ENCODE measurements at regions not wholly inside any gene's neighbourhood (a gene's known extent, or its start where the extent isn't known, plus 50 kb on each side); places are given as distances from the start of the nearest gene placed in this dataset.
"Not testable (repeated sequence)": the region's sequence is repeated elsewhere in the genome, so short reads cannot be mapped to it uniquely, and the experiment has no call there.

DNA sequence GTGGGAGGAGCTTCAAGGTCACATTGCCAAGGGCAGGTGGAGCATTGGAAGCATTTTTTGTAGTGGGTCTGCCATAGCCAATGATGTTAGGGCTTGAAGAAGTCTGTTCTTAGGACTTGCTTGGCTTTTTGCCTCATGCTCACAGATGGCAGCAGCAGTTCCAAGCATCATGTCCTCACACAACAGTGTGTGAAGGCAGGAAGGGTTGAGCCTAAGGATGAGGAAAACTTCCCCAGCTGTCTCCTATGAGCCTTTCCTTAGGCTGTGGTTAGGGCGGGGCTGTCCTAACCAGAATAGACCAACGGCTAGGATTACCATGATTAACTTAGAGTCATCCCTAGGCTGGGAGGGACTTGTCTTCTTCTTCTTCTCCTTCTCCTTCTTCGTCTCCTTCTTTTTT is 76.2 kb upstream of the KCNA1 start (continued):
- TF ChIP-seq CTCF (conservative IDR thresholded peaks at IDR 0.05; ENCODE audit: low read depth in 2 of 2) (no peak), ZNF114 (CRISPR knock-in tag; IDR thresholded peaks at IDR 0.05) (no peak), EZH2phosphoT487 (IDR thresholded peaks at IDR 0.05; ENCODE audit: unreplicated experiment) (no peak)

GRCh38 chr12:4842401-4842800 is 67.3 kb upstream of the KCNA1 start:
- not testable (repeated sequence) for H3F3A ChIP-seq (replicated peaks; ENCODE audit: low read depth); DNase-seq (ENCODE audit: low spot score); H3K9me3 Mint-ChIP-seq; H4K20me1 ChIP-seq (replicated peaks; ENCODE audit: insufficient read depth); H3K4me3 ChIP-seq; H3K4me3 Mint-ChIP-seq; H3K79me2 ChIP-seq (replicated peaks; ENCODE audit: insufficient read depth); ATAC-seq; H3K27me3 Mint-ChIP-seq (ENCODE audit: insufficient read depth, low read depth, poor library complexity); H3K36me3 Mint-ChIP-seq (ENCODE audit: low read depth); H3K27ac Mint-ChIP-seq; H3K9me2 ChIP-seq (ENCODE audit: insufficient read depth); H2AFZ ChIP-seq; H3K4me1 ChIP-seq (ENCODE audit: insufficient read depth); H3K4me2 ChIP-seq; H3K27ac ChIP-seq (ENCODE audit: low read depth); H3K27me3 ChIP-seq (ENCODE audit: insufficient read depth); H3K4me1 Mint-ChIP-seq; H3K36me3 ChIP-seq (ENCODE audit: insufficient read depth)

DNA sequence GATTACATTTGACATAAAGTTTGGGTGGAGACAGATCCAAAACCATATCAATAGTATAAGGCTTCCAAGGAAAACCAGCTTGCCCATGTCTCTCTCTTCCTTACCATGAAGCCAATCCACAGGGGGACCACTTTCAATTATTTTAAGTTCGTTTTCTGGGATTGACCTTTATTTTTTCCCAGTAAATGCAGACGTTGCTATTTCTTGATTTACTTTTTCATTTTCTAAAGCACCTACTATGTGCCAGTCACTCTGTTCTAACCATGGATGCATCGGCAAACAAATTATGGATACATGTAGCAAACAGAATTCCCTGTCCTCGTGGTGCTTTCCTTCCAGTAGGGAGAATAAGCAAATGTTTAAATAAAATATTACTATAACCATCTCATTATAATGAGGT is 65.8 kb upstream of the KCNA1 start:
- H3K4me1 ChIP-seq (ENCODE audit: insufficient read depth) = no peaks in the 10 kb centered on the region
- H3K27me3 Mint-ChIP-seq (ENCODE audit: insufficient read depth, low read depth, poor library complexity) = no peaks in the 10 kb centered on the region
- no peak overlapping the region for H3K4me3 Mint-ChIP-seq
- TF ChIP-seq, protein P1, sequence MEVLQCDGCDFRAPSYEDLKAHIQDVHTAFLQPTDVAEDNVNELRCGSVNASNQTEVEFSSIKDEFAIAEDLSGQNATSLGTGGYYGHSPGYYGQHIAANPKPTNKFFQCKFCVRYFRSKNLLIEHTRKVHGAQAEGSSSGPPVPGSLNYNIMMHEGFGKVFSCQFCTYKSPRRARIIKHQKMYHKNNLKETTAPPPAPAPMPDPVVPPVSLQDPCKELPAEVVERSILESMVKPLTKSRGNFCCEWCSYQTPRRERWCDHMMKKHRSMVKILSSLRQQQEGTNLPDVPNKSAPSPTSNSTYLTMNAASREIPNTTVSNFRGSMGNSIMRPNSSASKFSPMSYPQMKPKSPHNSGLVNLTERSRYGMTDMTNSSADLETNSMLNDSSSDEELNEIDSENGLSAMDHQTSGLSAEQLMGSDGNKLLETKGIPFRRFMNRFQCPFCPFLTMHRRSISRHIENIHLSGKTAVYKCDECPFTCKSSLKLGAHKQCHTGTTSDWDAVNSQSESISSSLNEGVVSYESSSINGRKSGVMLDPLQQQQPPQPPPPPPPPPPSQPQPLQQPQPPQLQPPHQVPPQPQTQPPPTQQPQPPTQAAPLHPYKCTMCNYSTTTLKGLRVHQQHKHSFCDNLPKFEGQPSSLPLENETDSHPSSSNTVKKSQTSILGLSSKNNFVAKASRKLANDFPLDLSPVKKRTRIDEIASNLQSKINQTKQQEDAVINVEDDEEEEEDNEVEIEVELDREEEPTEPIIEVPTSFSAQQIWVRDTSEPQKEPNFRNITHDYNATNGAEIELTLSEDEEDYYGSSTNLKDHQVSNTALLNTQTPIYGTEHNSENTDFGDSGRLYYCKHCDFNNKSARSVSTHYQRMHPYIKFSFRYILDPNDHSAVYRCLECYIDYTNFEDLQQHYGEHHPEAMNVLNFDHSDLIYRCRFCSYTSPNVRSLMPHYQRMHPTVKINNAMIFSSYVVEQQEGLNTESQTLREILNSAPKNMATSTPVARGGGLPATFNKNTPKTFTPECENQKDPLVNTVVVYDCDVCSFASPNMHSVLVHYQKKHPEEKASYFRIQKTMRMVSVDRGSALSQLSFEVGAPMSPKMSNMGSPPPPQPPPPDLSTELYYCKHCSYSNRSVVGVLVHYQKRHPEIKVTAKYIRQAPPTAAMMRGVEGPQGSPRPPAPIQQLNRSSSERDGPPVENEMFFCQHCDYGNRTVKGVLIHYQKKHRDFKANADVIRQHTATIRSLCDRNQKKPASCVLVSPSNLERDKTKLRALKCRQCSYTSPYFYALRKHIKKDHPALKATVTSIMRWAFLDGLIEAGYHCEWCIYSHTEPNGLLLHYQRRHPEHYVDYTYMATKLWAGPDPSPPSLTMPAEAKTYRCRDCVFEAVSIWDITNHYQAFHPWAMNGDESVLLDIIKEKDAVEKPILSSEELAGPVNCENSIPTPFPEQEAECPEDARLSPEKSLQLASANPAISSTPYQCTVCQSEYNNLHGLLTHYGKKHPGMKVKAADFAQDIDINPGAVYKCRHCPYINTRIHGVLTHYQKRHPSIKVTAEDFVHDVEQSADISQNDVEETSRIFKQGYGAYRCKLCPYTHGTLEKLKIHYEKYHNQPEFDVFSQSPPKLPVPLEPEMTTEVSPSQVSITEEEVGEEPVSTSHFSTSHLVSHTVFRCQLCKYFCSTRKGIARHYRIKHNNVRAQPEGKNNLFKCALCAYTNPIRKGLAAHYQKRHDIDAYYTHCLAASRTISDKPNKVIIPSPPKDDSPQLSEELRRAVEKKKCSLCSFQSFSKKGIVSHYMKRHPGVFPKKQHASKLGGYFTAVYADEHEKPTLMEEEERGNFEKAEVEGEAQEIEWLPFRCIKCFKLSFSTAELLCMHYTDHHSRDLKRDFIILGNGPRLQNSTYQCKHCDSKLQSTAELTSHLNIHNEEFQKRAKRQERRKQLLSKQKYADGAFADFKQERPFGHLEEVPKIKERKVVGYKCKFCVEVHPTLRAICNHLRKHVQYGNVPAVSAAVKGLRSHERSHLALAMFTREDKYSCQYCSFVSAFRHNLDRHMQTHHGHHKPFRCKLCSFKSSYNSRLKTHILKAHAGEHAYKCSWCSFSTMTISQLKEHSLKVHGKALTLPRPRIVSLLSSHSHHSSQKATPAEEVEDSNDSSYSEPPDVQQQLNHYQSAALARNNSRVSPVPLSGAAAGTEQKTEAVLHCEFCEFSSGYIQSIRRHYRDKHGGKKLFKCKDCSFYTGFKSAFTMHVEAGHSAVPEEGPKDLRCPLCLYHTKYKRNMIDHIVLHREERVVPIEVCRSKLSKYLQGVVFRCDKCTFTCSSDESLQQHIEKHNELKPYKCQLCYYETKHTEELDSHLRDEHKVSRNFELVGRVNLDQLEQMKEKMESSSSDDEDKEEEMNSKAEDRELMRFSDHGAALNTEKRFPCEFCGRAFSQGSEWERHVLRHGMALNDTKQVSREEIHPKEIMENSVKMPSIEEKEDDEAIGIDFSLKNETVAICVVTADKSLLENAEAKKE (CRISPR knock-in tag; IDR thresholded peaks at IDR 0.05) = no peak
- TF ChIP-seq EZH2phosphoT487 (IDR thresholded peaks at IDR 0.05; ENCODE audit: unreplicated experiment) (no peak), CTCF (conservative IDR thresholded peaks at IDR 0.05; ENCODE audit: low read depth in 2 of 2) (no peak), STAT1 (IDR thresholded peaks at IDR 0.05; ENCODE audit: unreplicated experiment) (no peak), POLR2AphosphoS5 (IDR thresholded peaks at IDR 0.05; ENCODE audit: low read depth) (no peak), ZNF331 (CRISPR knock-in tag; IDR thresholded peaks at IDR 0.05; ENCODE audit: low read depth) (no peak), EZH2 (IDR thresholded peaks at IDR 0.05; ENCODE audit: low read depth, unreplicated experiment) (no peak)

More for the DNA sequence above, 65.8 kb upstream of the KCNA1 start:
- Histone ChIP-seq H3K9me2 (ENCODE audit: insufficient read depth) (no peaks in the 10 kb centered on the region), H3F3A (replicated peaks; ENCODE audit: low read depth) (no peaks in the 10 kb centered on the region), H3K27me3 (ENCODE audit: insufficient read depth) (no peaks in the 10 kb centered on the region), H3K4me3 (no peak overlapping the region), H2AFZ (no peak overlapping the region), H3K36me3 (ENCODE audit: insufficient read depth) (no peaks in the 10 kb centered on the region), H3K27ac (ENCODE audit: low read depth) (no peak overlapping the region), H3K4me2 (no peak overlapping the region), H4K20me1 (replicated peaks; ENCODE audit: insufficient read depth) (no peaks in the 10 kb centered on the region; the same call in 1 of the 2 replicates), H3K79me2 (replicated peaks; ENCODE audit: insufficient read depth) (no peaks in the 10 kb centered on the region)
- DNase-seq (ENCODE audit: low spot score) = no peak
- H3K36me3 Mint-ChIP-seq (ENCODE audit: low read depth) = no peaks in the 10 kb centered on the region
- H3K27ac Mint-ChIP-seq = no peak overlapping the region
- no peaks in the 10 kb centered on the region for H3K4me1 Mint-ChIP-seq
- no peak for ATAC-seq
- no peaks in the 10 kb centered on the region; the same call in 1 of the 3 replicates for H3K9me3 Mint-ChIP-seq

All from GM23338 (cell line).